ENCODE measurements at regions not wholly inside any gene's neighbourhood (a gene's known extent, or its start where the extent isn't known, plus 50 kb on each side); places are given as distances from the start of the nearest gene placed in this dataset.

GRCh38 chr5:4901924-4902323 lies 238.2 kb upstream of the ADAMTS16 start:
- Mint-ChIP-seq H3K27ac (ENCODE audit: unreplicated experiment) (no peak overlapping the region), H3K4me3 (ENCODE audit: low read depth, unreplicated experiment) (no peak overlapping the region), H3K4me1 (ENCODE audit: low read depth, unreplicated experiment) (no peaks in the 10 kb centered on the region), H3K27me3 (ENCODE audit: unreplicated experiment) (no peaks in the 10 kb centered on the region), H3K9me3 (ENCODE audit: low read depth, unreplicated experiment) (peaks cover 11% of the 10 kb centered on the region), H3K36me3 (ENCODE audit: insufficient read depth, unreplicated experiment) (no peaks in the 10 kb centered on the region)
- no peak for DNase-seq
- intact Hi-C loops (cut with micrococcal nuclease; ENCODE audit: unreplicated experiment) = no loop called here
- no TSS peak for BruUV-seq (replicated peaks)
- no peak for TF ChIP-seq CTCF (IDR thresholded peaks at IDR 0.05; ENCODE audit: unreplicated experiment)
- CTCF ChIA-PET = no interaction called here

- Mint-ChIP-seq H3K9me3 (ENCODE audit: low read depth, unreplicated experiment) (peaks cover 13% of the 10 kb centered on the region), H3K36me3 (ENCODE audit: insufficient read depth, unreplicated experiment) (no peaks in the 10 kb centered on the region), H3K27me3 (ENCODE audit: unreplicated experiment) (no peaks in the 10 kb centered on the region), H3K4me3 (ENCODE audit: low read depth, unreplicated experiment) (no peak overlapping the region), H3K27ac (ENCODE audit: unreplicated experiment) (no peak overlapping the region), H3K4me1 (ENCODE audit: low read depth, unreplicated experiment) (no peaks in the 10 kb centered on the region)
- no TSS peak for BruUV-seq (replicated peaks)
- intact Hi-C loops (cut with micrococcal nuclease; ENCODE audit: unreplicated experiment) = no loop called here
- no peak for TF ChIP-seq CTCF (IDR thresholded peaks at IDR 0.05; ENCODE audit: unreplicated experiment)
- CTCF ChIA-PET = interaction anchor here (0.7 kb wide), 1 partner anchor 21 kb away, joined by 3 read pairs; no protein-coding TSS in a partner anchor
- DNase-seq = no peak
These were observed 234.2 kb upstream of the ADAMTS16 start for GRCh38 chr5:4905674-4906520.

DNA sequence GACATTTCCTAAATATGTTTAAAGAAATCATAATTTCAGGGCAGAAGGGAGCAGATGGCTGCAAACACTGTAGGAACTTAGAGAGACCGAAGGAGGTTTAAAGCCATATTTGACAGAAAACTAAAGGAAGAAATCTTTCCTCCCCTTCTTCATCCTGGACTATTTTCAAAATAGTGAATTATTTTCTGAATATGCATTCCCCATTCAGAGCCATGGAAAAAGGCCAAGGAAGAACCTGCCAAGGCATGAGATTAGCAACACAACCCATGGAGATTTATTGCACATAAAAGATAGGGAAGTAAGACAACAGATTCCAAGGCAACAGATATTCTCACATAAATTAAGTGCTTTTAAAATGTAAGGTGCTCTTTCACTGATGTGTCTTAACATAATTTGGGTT lies 233.3 kb upstream of the ADAMTS16 start:
- no peak for DNase-seq
- no peak overlapping the region for H3K4me3 Mint-ChIP-seq (ENCODE audit: low read depth, unreplicated experiment)
- no peaks in the 10 kb centered on the region for H3K36me3 Mint-ChIP-seq (ENCODE audit: insufficient read depth, unreplicated experiment)
- TF ChIP-seq CTCF (IDR thresholded peaks at IDR 0.05; ENCODE audit: unreplicated experiment) = no peak
- intact Hi-C loops (cut with micrococcal nuclease; ENCODE audit: unreplicated experiment) = no loop called here
- CTCF ChIA-PET = interaction anchor here (0.7 kb wide), 1 partner anchor 20 kb away, joined by 3 read pairs; no protein-coding TSS in a partner anchor
- no peaks in the 10 kb centered on the region for H3K27me3 Mint-ChIP-seq (ENCODE audit: unreplicated experiment)
- BruUV-seq (replicated peaks) = no TSS peak
- peaks cover 16% of the 10 kb centered on the region for H3K9me3 Mint-ChIP-seq (ENCODE audit: low read depth, unreplicated experiment)
- H3K4me1 Mint-ChIP-seq (ENCODE audit: low read depth, unreplicated experiment) = no peaks in the 10 kb centered on the region
- H3K27ac Mint-ChIP-seq (ENCODE audit: unreplicated experiment) = no peak overlapping the region

DNA sequence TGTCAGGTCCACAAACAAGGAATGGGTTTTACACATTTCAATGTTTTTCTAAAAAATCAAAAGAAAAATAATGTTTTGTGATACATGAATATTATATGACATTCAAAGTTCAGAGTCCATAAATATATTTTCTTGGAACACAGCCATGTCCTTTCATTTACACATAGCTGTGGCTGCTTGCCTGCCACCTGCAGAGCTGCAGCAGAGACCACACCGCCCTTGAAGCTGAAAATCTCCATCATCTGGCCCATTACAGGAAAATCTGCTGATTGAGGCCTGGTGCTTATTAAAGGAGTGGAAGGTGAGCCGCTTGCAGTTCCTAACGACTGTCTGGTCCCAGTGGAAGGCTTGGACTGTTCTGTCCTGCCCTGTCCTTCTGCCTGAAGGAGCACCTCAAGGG lies 232.6 kb upstream of the ADAMTS16 start:
- no peak for DNase-seq
- Mint-ChIP-seq H3K27ac (ENCODE audit: unreplicated experiment) (no peak overlapping the region), H3K9me3 (ENCODE audit: low read depth, unreplicated experiment) (peaks cover 15% of the 10 kb centered on the region), H3K27me3 (ENCODE audit: unreplicated experiment) (no peaks in the 10 kb centered on the region), H3K4me3 (ENCODE audit: low read depth, unreplicated experiment) (no peak overlapping the region), H3K4me1 (ENCODE audit: low read depth, unreplicated experiment) (no peaks in the 10 kb centered on the region), H3K36me3 (ENCODE audit: insufficient read depth, unreplicated experiment) (no peaks in the 10 kb centered on the region)
- CTCF ChIA-PET = no interaction called here
- intact Hi-C loops (cut with micrococcal nuclease; ENCODE audit: unreplicated experiment) = no loop called here
- no TSS peak for BruUV-seq (replicated peaks)
- TF ChIP-seq CTCF (IDR thresholded peaks at IDR 0.05; ENCODE audit: unreplicated experiment) = no peak
